ENCODE measurements at regions not wholly inside any gene's neighbourhood (a gene's known extent, or its start where the extent isn't known, plus 50 kb on each side); places are given as distances from the start of the nearest gene placed in this dataset.

DNA sequence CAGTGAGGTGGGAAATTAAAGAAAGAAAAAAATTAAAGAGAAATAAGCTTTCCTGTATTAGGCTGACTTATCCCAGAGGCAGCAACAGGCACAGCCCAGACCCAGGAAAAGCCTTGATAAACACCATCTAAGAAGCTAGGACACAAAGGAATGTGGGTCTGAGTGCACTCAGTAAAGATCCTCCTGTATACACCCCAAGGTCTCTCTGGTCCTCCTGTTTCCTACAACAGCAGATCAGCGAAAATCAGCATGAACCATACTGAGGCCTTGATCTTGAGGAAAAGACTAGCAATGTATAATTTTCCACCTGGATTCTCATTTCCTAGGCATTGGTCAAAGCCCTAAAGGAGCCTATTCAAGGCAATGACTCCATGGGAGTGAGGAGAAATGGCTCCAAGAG, 486.3 kb upstream of the CCDC196 start:
- TF ChIP-seq POLR2AphosphoS5 (IDR thresholded peaks at IDR 0.05; ENCODE audit: low read depth, low read length) (no peak), POLR2A (IDR thresholded peaks at IDR 0.05; ENCODE audit: low read depth, low read length) (no peak), TAF1 (IDR thresholded peaks at IDR 0.05; ENCODE audit: low read depth, low read length) (no peak), SPI1 (IDR thresholded peaks at IDR 0.05; ENCODE audit: low read depth, low read length) (no peak), PAX5 (IDR thresholded peaks at IDR 0.05; ENCODE audit: insufficient read depth, low read length, severe bottlenecking) (no peak), POU2F2 (IDR thresholded peaks at IDR 0.05; ENCODE audit: low read depth, low read length) (no peak)

All from GM12891 (cell line).